ENCODE measurements at regions not wholly inside any gene's neighbourhood (a gene's known extent, or its start where the extent isn't known, plus 50 kb on each side); places are given as distances from the start of the nearest gene placed in this dataset.

DNA sequence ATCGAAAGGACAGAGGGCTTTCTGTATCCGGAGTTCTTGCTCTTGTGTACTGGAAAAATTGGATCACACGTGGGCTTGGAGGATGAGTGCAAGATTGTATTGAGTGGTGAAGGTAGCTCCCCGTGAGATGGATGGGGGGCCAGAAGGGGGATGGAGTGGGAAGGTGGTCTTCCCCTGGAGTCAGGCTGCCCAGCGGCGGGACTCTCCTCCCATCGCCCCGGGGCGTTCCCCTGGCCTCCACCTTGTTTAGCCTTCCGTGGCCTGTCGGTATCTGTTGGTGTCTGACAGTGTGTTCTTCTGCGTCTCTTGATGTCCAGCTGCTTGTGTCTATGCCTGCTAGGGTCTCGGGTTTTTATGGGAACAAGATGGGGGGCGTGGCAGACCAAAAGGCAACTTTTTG lies 54.6 kb upstream of the GABRA6 start:
- H3K36me3 Mint-ChIP-seq = no peaks in the 10 kb centered on the region
- H3K4me1 Mint-ChIP-seq = no peaks in the 10 kb centered on the region
- H3K27ac Mint-ChIP-seq = no peak overlapping the region
- H3K27me3 Mint-ChIP-seq (ENCODE audit: low read depth) = no peaks in the 10 kb centered on the region
- POLR2A ChIA-PET = no interaction called here
- ATAC-seq (no peak), DNase-seq (ENCODE audit: low spot score) (no peak)
- H3K4me3 Mint-ChIP-seq = no peak overlapping the region
- no peaks in the 10 kb centered on the region for H3K9me3 Mint-ChIP-seq
- CTCF ChIA-PET = no interaction called here
- no peak for TF ChIP-seq CREM (CRISPR knock-in tag; IDR thresholded peaks at IDR 0.05)
- no peak for TF ChIP-seq NFATC4 (CRISPR knock-in tag; IDR thresholded peaks at IDR 0.05)
- TF ChIP-seq ETV6 (CRISPR knock-in tag; IDR thresholded peaks at IDR 0.05) = no peak
- no peak for TF ChIP-seq ZNF281 (CRISPR knock-in tag; IDR thresholded peaks at IDR 0.05)
- TF ChIP-seq, protein P1, sequence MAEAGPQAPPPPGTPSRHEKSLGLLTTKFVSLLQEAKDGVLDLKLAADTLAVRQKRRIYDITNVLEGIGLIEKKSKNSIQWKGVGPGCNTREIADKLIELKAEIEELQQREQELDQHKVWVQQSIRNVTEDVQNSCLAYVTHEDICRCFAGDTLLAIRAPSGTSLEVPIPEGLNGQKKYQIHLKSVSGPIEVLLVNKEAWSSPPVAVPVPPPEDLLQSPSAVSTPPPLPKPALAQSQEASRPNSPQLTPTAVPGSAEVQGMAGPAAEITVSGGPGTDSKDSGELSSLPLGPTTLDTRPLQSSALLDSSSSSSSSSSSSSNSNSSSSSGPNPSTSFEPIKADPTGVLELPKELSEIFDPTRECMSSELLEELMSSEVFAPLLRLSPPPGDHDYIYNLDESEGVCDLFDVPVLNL (CRISPR knock-in tag; IDR thresholded peaks at IDR 0.05; ENCODE audit: borderline replicate concordance, low read depth) = no peak
- no peak for TF ChIP-seq JAZF1 (CRISPR knock-in tag; IDR thresholded peaks at IDR 0.05)
- TF ChIP-seq ELF4 (CRISPR knock-in tag; IDR thresholded peaks at IDR 0.05; ENCODE audit: low read depth) = no peak
- TF ChIP-seq, protein P2, sequence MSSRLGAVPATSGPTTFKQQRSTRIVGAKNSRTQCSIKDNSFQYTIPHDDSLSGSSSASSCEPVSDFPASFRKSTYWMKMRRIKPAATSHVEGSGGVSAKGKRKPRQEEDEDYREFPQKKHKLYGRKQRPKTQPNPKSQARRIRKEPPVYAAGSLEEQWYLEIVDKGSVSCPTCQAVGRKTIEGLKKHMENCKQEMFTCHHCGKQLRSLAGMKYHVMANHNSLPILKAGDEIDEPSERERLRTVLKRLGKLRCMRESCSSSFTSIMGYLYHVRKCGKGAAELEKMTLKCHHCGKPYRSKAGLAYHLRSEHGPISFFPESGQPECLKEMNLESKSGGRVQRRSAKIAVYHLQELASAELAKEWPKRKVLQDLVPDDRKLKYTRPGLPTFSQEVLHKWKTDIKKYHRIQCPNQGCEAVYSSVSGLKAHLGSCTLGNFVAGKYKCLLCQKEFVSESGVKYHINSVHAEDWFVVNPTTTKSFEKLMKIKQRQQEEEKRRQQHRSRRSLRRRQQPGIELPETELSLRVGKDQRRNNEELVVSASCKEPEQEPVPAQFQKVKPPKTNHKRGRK (CRISPR knock-in tag; IDR thresholded peaks at IDR 0.05; ENCODE audit: borderline replicate concordance) = no peak
- TF ChIP-seq, protein P3, sequence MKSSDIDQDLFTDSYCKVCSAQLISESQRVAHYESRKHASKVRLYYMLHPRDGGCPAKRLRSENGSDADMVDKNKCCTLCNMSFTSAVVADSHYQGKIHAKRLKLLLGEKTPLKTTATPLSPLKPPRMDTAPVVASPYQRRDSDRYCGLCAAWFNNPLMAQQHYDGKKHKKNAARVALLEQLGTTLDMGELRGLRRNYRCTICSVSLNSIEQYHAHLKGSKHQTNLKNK (CRISPR knock-in tag; IDR thresholded peaks at IDR 0.05) = no peak
- no peak for TF ChIP-seq EMX1 (CRISPR knock-in tag; IDR thresholded peaks at IDR 0.05)
- TF ChIP-seq HMGA2 (CRISPR knock-in tag; IDR thresholded peaks at IDR 0.05) = no peak
- no peak for TF ChIP-seq ZNF425 (CRISPR knock-in tag; conservative IDR thresholded peaks at IDR 0.05)
- TF ChIP-seq, protein P4, sequence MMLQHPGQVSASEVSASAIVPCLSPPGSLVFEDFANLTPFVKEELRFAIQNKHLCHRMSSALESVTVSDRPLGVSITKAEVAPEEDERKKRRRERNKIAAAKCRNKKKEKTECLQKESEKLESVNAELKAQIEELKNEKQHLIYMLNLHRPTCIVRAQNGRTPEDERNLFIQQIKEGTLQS (CRISPR knock-in tag; conservative IDR thresholded peaks at IDR 0.05) = no peak
- TF ChIP-seq SP1 (CRISPR knock-in tag; conservative IDR thresholded peaks at IDR 0.05) = no peak
- TF ChIP-seq NR3C1 (CRISPR knock-in tag; conservative IDR thresholded peaks at IDR 0.05; ENCODE audit: low read depth) = no peak
- TF ChIP-seq ZNF232 (CRISPR knock-in tag; IDR thresholded peaks at IDR 0.05) = no peak
- no peak for TF ChIP-seq ZNF532 (CRISPR knock-in tag; IDR thresholded peaks at IDR 0.05; ENCODE audit: borderline replicate concordance)
- TF ChIP-seq, protein P5, sequence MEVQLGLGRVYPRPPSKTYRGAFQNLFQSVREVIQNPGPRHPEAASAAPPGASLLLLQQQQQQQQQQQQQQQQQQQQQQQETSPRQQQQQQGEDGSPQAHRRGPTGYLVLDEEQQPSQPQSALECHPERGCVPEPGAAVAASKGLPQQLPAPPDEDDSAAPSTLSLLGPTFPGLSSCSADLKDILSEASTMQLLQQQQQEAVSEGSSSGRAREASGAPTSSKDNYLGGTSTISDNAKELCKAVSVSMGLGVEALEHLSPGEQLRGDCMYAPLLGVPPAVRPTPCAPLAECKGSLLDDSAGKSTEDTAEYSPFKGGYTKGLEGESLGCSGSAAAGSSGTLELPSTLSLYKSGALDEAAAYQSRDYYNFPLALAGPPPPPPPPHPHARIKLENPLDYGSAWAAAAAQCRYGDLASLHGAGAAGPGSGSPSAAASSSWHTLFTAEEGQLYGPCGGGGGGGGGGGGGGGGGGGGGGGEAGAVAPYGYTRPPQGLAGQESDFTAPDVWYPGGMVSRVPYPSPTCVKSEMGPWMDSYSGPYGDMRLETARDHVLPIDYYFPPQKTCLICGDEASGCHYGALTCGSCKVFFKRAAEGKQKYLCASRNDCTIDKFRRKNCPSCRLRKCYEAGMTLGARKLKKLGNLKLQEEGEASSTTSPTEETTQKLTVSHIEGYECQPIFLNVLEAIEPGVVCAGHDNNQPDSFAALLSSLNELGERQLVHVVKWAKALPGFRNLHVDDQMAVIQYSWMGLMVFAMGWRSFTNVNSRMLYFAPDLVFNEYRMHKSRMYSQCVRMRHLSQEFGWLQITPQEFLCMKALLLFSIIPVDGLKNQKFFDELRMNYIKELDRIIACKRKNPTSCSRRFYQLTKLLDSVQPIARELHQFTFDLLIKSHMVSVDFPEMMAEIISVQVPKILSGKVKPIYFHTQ (CRISPR knock-in tag; IDR thresholded peaks at IDR 0.05) = no peak
